ENCODE measurements at regions not wholly inside any gene's neighbourhood (a gene's known extent, or its start where the extent isn't known, plus 50 kb on each side); places are given as distances from the start of the nearest gene placed in this dataset.
"Not testable (repeated sequence)": the region's sequence is repeated elsewhere in the genome, so short reads cannot be mapped to it uniquely, and the experiment has no call there.

- DNase-seq, result no peak
Measured at GRCh38 chr2:190584980-190585661, 50.6 kb upstream of the NEMP2 start.

- DNase-seq, result no peak
Measured at GRCh38 chr2:190587106-190587505, 52.6 kb upstream of the NEMP2 start.

GRCh38 chr2:190589008-190589407 is 54.5 kb upstream of the NEMP2 start:
- DNase-seq, result no peak

- DNase-seq, result no peak
Measured at GRCh38 chr2:190591437-190591836, 56.9 kb upstream of the NEMP2 start.

- no peak for DNase-seq
Measured at GRCh38 chr2:190592831-190593230, 56.1 kb upstream of the NAB1 start.

GRCh38 chr2:190595879-190596278 is 53.0 kb upstream of the NAB1 start:
- DNase-seq, result not testable (repeated sequence)

- DNase-seq, result no peak
Measured at GRCh38 chr2:190596993-190597392, 51.9 kb upstream of the NAB1 start.

GRCh38 chr2:190598621-190599020 is 50.3 kb upstream of the NAB1 start:
- DNase-seq, result no peak

- DNase-seq, result peak; percentile 54
Measured at GRCh38 chr2:190599073-190599472, 49.8 kb upstream of the NAB1 start.

All from HCEC 1CT (cell line).